Suppressor macrophage (primary cell): ENCODE measurements at regions not wholly inside any gene's neighbourhood (a gene's known extent, or its start where the extent isn't known, plus 50 kb on each side); places are given as distances from the start of the nearest gene placed in this dataset.
"Not testable (repeated sequence)": the region's sequence is repeated elsewhere in the genome, so short reads cannot be mapped to it uniquely, and the experiment has no call there.

Experiments used
- DNase-seq, 4 experiments: peaks; one replicate each; pipeline ENCODE4 v3.0.0-alpha.2; 2020 to 2022

GRCh38 chr5:127133071-127133470 is 59.8 kb upstream of the C5orf63 start:
- DNase-seq, result no peak

- DNase-seq, result peak in 2 of 4 experiments; percentile 4 to 22
Measured at GRCh38 chr5:127136908-127137307, 63.6 kb upstream of the C5orf63 start.

- no peak for DNase-seq
Measured at GRCh38 chr5:127143722-127144121, 70.4 kb upstream of the C5orf63 start.

- no peak for DNase-seq
Measured at GRCh38 chr5:127153031-127153430, 79.7 kb upstream of the C5orf63 start.

GRCh38 chr5:127153521-127153920 is 80.2 kb upstream of the C5orf63 start:
- DNase-seq, result no peak

- no peak for DNase-seq
Measured at GRCh38 chr5:127163750-127164149, 90.4 kb upstream of the C5orf63 start.

GRCh38 chr5:127170918-127171600 is 97.8 kb upstream of the C5orf63 start:
- DNase-seq, result no peak

- DNase-seq, result no peak
Measured at GRCh38 chr5:127176769-127177168, 103.5 kb upstream of the C5orf63 start.

- DNase-seq, result not testable (repeated sequence)
Measured at GRCh38 chr5:127182631-127183030, 108.0 kb upstream of the MEGF10 start.

- no peak for DNase-seq
Measured at GRCh38 chr5:127183332-127183731, 107.3 kb upstream of the MEGF10 start.

- no peak for DNase-seq
Measured at GRCh38 chr5:127184851-127185250, 105.7 kb upstream of the MEGF10 start.

GRCh38 chr5:127186657-127187056 is 103.9 kb upstream of the MEGF10 start:
- DNase-seq, result no peak

- DNase-seq, result no peak
Measured at GRCh38 chr5:127187706-127188105, 102.9 kb upstream of the MEGF10 start.

GRCh38 chr5:127192150-127192549 is 98.4 kb upstream of the MEGF10 start:
- DNase-seq, result no peak

- DNase-seq, result no peak
Measured at GRCh38 chr5:127192836-127193338, 97.7 kb upstream of the MEGF10 start.

GRCh38 chr5:127196042-127196441 is 94.6 kb upstream of the MEGF10 start:
- no peak for DNase-seq

GRCh38 chr5:127197402-127198167 is 93.0 kb upstream of the MEGF10 start:
- not testable (repeated sequence) for DNase-seq

- not testable (repeated sequence) for DNase-seq
Measured at GRCh38 chr5:127202738-127203137, 87.9 kb upstream of the MEGF10 start.

GRCh38 chr5:127203818-127204217 is 86.8 kb upstream of the MEGF10 start:
- DNase-seq, result no peak

- no peak for DNase-seq
Measured at GRCh38 chr5:127205147-127205546, 85.4 kb upstream of the MEGF10 start.

GRCh38 chr5:127206320-127207113 is 84.1 kb upstream of the MEGF10 start:
- peak in 1 of 4 experiments; percentile 19 for DNase-seq

GRCh38 chr5:127210042-127210441 is 80.6 kb upstream of the MEGF10 start:
- no peak for DNase-seq

GRCh38 chr5:127213231-127213630 is 77.4 kb upstream of the MEGF10 start:
- no peak for DNase-seq
